AG10803 (cell line): ENCODE measurements at regions not wholly inside any gene's neighbourhood (a gene's known extent, or its start where the extent isn't known, plus 50 kb on each side); places are given as distances from the start of the nearest gene placed in this dataset.
A peak's percentile ranks its signal among the peaks of the same experiment; 100 is the strongest.

Source experiments
- DNase-seq: peaks from one replicate; pipeline ENCODE4 v3.0.0; 2010; ENCODE audit warnings: low read depth
- H3K4me3 ChIP-seq: 2 replicates; pipeline ENCODE4 v1.5.1; 2011; ENCODE audit warnings: mild to moderate bottlenecking, low read length, control low read depth
- CTCF ChIP-seq: conservative IDR thresholded peaks from 2 replicates; pipeline ENCODE4 v1.5.1; 2011; ENCODE audit warnings: mild to moderate bottlenecking, low read length, control low read depth, inconsistent platforms

GRCh38 chr10:6649903-6650302 lies 69.8 kb upstream of the PRKCQ start:
- no peak for TF ChIP-seq CTCF
- no peak overlapping the region for H3K4me3 ChIP-seq
- DNase-seq = no peak

GRCh38 chr10:6648894-6649720 lies 69.0 kb upstream of the PRKCQ start:
- H3K4me3 ChIP-seq = no peak overlapping the region
- TF ChIP-seq CTCF = no peak
- no peak for DNase-seq

- peak; percentile 54 for TF ChIP-seq CTCF
- H3K4me3 ChIP-seq = no peak overlapping the region
- no peak for DNase-seq
Measured at GRCh38 chr10:6647811-6648526, 67.9 kb upstream of the PRKCQ start.

DNA sequence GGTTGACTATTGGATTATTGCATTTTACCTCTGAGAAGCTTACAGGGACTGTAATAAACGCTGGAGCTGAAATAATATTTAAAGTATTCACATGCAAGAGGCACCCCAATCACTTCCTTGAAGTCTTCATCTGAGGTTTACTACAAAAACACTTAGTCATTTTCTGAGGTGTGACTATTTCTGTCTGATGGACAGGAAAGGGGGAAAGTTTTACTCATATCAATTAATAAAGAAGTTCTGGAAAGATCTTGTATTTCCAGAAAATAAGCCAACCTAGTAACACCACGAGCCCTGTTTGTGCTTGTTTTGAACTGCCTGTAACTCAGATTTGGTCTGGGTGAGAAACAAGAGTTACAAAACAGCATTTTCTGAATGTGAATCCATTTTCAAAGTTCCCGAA lies 63.9 kb upstream of the PRKCQ start:
- DNase-seq = no peak
- no peak overlapping the region for H3K4me3 ChIP-seq
- TF ChIP-seq CTCF = no peak

GRCh38 chr10:6642876-6643275 lies 62.8 kb upstream of the PRKCQ start:
- no peak for TF ChIP-seq CTCF
- no peak overlapping the region for H3K4me3 ChIP-seq
- no peak for DNase-seq

DNA sequence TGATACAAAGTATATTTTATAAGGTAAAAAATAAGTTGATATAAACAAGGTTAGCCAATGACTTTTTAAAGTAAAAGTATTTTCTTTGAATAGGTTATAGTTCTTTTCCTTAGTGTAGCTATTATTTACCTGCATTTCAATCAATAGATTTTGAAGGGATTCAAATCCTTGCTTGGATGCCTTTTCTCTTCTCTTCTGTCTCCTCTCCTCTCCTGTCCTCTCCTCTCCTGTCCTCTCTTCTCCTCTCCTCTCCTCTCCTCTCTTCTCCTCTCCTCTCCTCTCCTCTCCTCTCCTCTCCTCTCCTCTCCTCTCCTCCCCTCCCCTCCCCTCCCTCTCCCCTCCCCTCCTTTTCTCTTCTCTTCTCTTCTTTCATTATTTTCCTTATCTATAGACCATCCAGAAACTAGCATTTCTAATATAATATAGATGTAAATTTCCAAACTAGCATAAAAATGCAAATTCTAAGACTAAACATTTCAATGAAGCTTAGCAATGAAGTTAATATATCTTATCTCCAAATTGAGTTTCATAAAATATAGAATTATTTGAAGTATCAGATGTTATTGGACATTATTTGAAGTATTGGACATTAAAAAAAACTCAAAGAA lies 60.5 kb upstream of the PRKCQ start:
- DNase-seq = no peak
- no peak overlapping the region for H3K4me3 ChIP-seq
- no peak for TF ChIP-seq CTCF
